OCI-LY3 (cell line): ENCODE measurements at regions not wholly inside any gene's neighbourhood (a gene's known extent, or its start where the extent isn't known, plus 50 kb on each side); places are given as distances from the start of the nearest gene placed in this dataset.

Source experiments
- EZH2phosphoT487 ChIP-seq: fragments of 200-600 bp; shearing (Covaris generic); IDR thresholded peaks from 2 replicates; pipeline ENCODE4 v1.6.1; 2018; ENCODE audit warnings: antibody characterized with exemption, mixed run types, low read depth
- TF ChIP-seq, protein P1 (sequence below): fragments of 200-600, 300-600 bp; sonication (generic); IDR thresholded peaks from 2 replicates; pipeline ENCODE4 v1.5.1; 2014; ENCODE audit warnings: antibody characterized with exemption, low read length, low read depth

DNA sequence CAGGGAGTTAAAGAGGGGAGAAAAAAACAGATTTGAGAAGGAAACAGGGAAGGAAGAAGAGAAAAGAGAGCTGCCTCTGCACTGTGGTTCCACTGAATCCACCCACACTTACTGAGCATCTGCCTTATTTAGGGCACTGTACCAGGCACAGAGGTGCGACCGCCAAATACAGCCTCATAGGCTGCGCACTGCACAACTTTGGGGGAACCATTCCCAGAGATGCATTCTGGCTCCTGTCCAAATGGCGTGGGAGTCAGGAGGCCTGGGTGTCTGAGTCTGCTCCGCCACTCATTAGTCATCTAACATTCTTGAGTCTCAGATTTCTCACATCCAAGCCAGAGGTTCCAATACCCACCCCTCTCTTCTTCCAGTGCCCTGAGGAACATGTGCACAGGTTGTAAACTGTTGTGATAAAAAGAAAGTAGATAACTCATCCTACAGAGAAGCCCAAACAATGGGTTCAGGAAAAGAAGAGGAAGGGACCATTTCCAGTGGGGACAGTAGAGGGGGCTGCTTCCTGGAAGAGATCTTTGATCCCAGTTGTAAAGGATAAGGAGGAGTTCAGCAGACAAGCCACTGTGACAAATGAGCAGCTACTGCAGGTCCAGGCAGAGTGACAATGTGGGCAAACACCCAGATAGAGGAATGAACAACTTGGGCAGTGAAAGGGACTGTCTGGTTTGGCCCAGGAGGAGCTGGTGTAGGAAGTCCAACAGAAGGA is 254.6 kb downstream of the UACA start:
- TF ChIP-seq, protein P1, sequence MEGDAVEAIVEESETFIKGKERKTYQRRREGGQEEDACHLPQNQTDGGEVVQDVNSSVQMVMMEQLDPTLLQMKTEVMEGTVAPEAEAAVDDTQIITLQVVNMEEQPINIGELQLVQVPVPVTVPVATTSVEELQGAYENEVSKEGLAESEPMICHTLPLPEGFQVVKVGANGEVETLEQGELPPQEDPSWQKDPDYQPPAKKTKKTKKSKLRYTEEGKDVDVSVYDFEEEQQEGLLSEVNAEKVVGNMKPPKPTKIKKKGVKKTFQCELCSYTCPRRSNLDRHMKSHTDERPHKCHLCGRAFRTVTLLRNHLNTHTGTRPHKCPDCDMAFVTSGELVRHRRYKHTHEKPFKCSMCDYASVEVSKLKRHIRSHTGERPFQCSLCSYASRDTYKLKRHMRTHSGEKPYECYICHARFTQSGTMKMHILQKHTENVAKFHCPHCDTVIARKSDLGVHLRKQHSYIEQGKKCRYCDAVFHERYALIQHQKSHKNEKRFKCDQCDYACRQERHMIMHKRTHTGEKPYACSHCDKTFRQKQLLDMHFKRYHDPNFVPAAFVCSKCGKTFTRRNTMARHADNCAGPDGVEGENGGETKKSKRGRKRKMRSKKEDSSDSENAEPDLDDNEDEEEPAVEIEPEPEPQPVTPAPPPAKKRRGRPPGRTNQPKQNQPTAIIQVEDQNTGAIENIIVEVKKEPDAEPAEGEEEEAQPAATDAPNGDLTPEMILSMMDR = peak; percentile 24
- no peak for TF ChIP-seq EZH2phosphoT487
